ENCODE measurements at regions not wholly inside any gene's neighbourhood (a gene's known extent, or its start where the extent isn't known, plus 50 kb on each side); places are given as distances from the start of the nearest gene placed in this dataset.
A peak's percentile ranks its signal among the peaks of the same experiment; 100 is the strongest.

GRCh38 chr16:16780588-16780987, 401.6 kb downstream of the NPIPA7 start:
- peaks cover 40% of the 10 kb centered on the region for H3K4me1 Mint-ChIP-seq
- DNase-seq (ENCODE audit: low spot score) (no peak), ATAC-seq (peak; percentile 79)
- H3K36me3 Mint-ChIP-seq = no peaks in the 10 kb centered on the region
- peaks cover 24% of the 10 kb centered on the region for H3K9me3 Mint-ChIP-seq
- ChIA-PET CTCF (interaction anchor here (1.1 kb wide), 1 partner anchor 81 kb away, joined by 3 read pairs; no protein-coding TSS in a partner anchor), POLR2A (no interaction called here)
- H3K4me3 Mint-ChIP-seq = no peak overlapping the region
- peaks cover 3% of the 10 kb centered on the region; the same call in 1 of the 2 replicates for H3K27me3 Mint-ChIP-seq (ENCODE audit: low read depth)
- TF ChIP-seq ZNF219 (CRISPR knock-in tag; IDR thresholded peaks at IDR 0.05; ENCODE audit: borderline replicate concordance) = no peak
- no peak for TF ChIP-seq ZBTB21 (CRISPR knock-in tag; IDR thresholded peaks at IDR 0.05; ENCODE audit: borderline replicate concordance)
- TF ChIP-seq PRRX2 (CRISPR knock-in tag; IDR thresholded peaks at IDR 0.05) = no peak
- no peak for TF ChIP-seq ATF1 (CRISPR knock-in tag; IDR thresholded peaks at IDR 0.05)
- no peak for TF ChIP-seq ZNF281 (CRISPR knock-in tag; IDR thresholded peaks at IDR 0.05)
- no peak for TF ChIP-seq NFATC4 (CRISPR knock-in tag; IDR thresholded peaks at IDR 0.05)
- TF ChIP-seq CREB1 (CRISPR knock-in tag; IDR thresholded peaks at IDR 0.05) = no peak
- TF ChIP-seq HMGXB4 (CRISPR knock-in tag; IDR thresholded peaks at IDR 0.05) = no peak
- TF ChIP-seq ELF4 (CRISPR knock-in tag; IDR thresholded peaks at IDR 0.05; ENCODE audit: low read depth) = no peak
- no peak for TF ChIP-seq CTCF (IDR thresholded peaks at IDR 0.05)
- no peak for TF ChIP-seq ZNF416 (CRISPR knock-in tag; IDR thresholded peaks at IDR 0.05)
- peak overlapping the region; percentile 56 for H3K27ac Mint-ChIP-seq

- DNase-seq (ENCODE audit: low spot score) (no peak), ATAC-seq (no peak)
- no peaks in the 10 kb centered on the region for H3K36me3 Mint-ChIP-seq
- H3K9me3 Mint-ChIP-seq = peaks cover 12% of the 10 kb centered on the region
- CTCF ChIA-PET = no interaction called here
- no peak overlapping the region for H3K4me3 Mint-ChIP-seq
- POLR2A ChIA-PET = no interaction called here
- H3K27ac Mint-ChIP-seq = no peak overlapping the region
- peaks cover 42% of the 10 kb centered on the region for H3K4me1 Mint-ChIP-seq
- peaks cover 3% of the 10 kb centered on the region; the same call in 1 of the 2 replicates for H3K27me3 Mint-ChIP-seq (ENCODE audit: low read depth)
- TF ChIP-seq OVOL2 (CRISPR knock-in tag; IDR thresholded peaks at IDR 0.05; ENCODE audit: borderline replicate concordance) (no peak), PRDM15 (CRISPR knock-in tag; IDR thresholded peaks at IDR 0.05) (no peak), FOXP4 (CRISPR knock-in tag; IDR thresholded peaks at IDR 0.05) (no peak), ZNF121 (CRISPR knock-in tag; IDR thresholded peaks at IDR 0.05) (no peak), EMX1 (CRISPR knock-in tag; IDR thresholded peaks at IDR 0.05) (no peak), HMGXB4 (CRISPR knock-in tag; IDR thresholded peaks at IDR 0.05) (no peak), ZNF317 (CRISPR knock-in tag; IDR thresholded peaks at IDR 0.05; ENCODE audit: borderline replicate concordance, low read depth) (no peak), CDX4 (CRISPR knock-in tag; IDR thresholded peaks at IDR 0.05; ENCODE audit: borderline replicate concordance) (no peak), E2F1 (CRISPR knock-in tag; IDR thresholded peaks at IDR 0.05) (no peak), FOXK1 (CRISPR knock-in tag; IDR thresholded peaks at IDR 0.05) (no peak)
Observed at GRCh38 chr16:16782153-16782552, 403.2 kb downstream of the NPIPA7 start.

All from WTC11 (cell line).